SK-N-SH (cell line): ENCODE measurements at regions not wholly inside any gene's neighbourhood (a gene's known extent, or its start where the extent isn't known, plus 50 kb on each side); places are given as distances from the start of the nearest gene placed in this dataset.

Experiments used
- CTCF ChIA-PET: fragments of 300-600, 350-600 bp; formaldehyde crosslinking; extraction: SDS; loops from one replicate; lab custom pipeline; 2021; lab: Yijun Ruan, JAX
- POLR2A ChIA-PET: fragments of 350-600 bp; sonication (Branson Sonifier 250); formaldehyde crosslinking; extraction: SDS; loops from one replicate; lab custom pipeline; 2020; ENCODE audit warnings: antibody characterized with exemption, inconsistent platforms; lab: Yijun Ruan, JAX
- DNase-seq: peaks from one replicate; pipeline ENCODE4 v3.0.0; 2012
- H2AFZ ChIP-seq: fragments of 200-600 bp; sonication (generic); 2 replicates; pipeline ENCODE4 v1.8.1; 2016; ENCODE audit warnings: antibody characterized with exemption, mild to moderate bottlenecking, low read depth
- H3F3A ChIP-seq: fragments of 200-600 bp; sonication (generic); replicated peaks from 2 replicates; pipeline ENCODE3; 2016; ENCODE audit warnings: antibody characterized with exemption, mild to moderate bottlenecking; ENCODE audit not compliant: insufficient read depth
- H3K27ac ChIP-seq, 2 experiments: fragments of 200-500 bp in 1 of 2; fragments of 200-600 bp in 1 of 2; sonication (Bioruptor generic) in 1 of 2; sonication (generic), shearing (Covaris generic) in 1 of 2; 2 replicates each; pipeline versions ENCODE4 v1.5.1 to v1.6.1; 2014 to 2016; ENCODE audit warnings: low read depth in 2 of 2, inconsistent platforms in 1 of 2, low read length in 1 of 2, mild to moderate bottlenecking in 1 of 2, mixed read lengths in 1 of 2
- H3K27me3 ChIP-seq: fragments of 200-600 bp; sonication (generic), shearing (Covaris generic); 2 replicates; pipeline ENCODE4 v1.6.1; 2016; ENCODE audit warnings: mixed run types; ENCODE audit not compliant: insufficient read depth
- H3K36me3 ChIP-seq, 2 experiments: fragments of 200-500 bp in 1 of 2; fragments of 200-600 bp in 1 of 2; sonication (Bioruptor generic) in 1 of 2; sonication (generic) in 1 of 2; replicated peaks in 1 of 2; 2 replicates each; pipeline versions ENCODE3 to v1.5.1; 2014 to 2016; ENCODE audit warnings: low read length in 1 of 2, mild to moderate bottlenecking in 1 of 2; ENCODE audit not compliant: insufficient read depth in 2 of 2, control insufficient read depth in 1 of 2
- H3K4me1 ChIP-seq, 2 experiments: fragments of 200-500 bp in 1 of 2; fragments of 200-600 bp in 1 of 2; sonication (Bioruptor generic) in 1 of 2; sonication (generic), shearing (Covaris generic) in 1 of 2; 2 replicates each; pipeline versions ENCODE4 v1.5.1 to v1.6.1; 2014 to 2016; ENCODE audit warnings: low read depth in 1 of 2, low read length in 1 of 2, mixed run types in 1 of 2; ENCODE audit not compliant: insufficient read depth in 2 of 2, control insufficient read depth in 1 of 2
- H3K4me2 ChIP-seq: fragments of 200-600 bp; sonication (generic), shearing (Covaris generic); 2 replicates; pipeline ENCODE4 v1.6.1; 2017; ENCODE audit warnings: mixed run types
- H3K4me3 ChIP-seq, 2 experiments: fragments of 200-500 bp in 1 of 2; fragments of 200-600 bp in 1 of 2; sonication (Bioruptor generic) in 1 of 2; sonication (generic), shearing (Covaris generic) in 1 of 2; 2 replicates each; pipeline versions ENCODE4 v1.5.1 to v1.8.1; 2014 to 2016; ENCODE audit warnings: low read depth in 2 of 2, inconsistent platforms in 1 of 2, low read length in 1 of 2, mild to moderate bottlenecking in 1 of 2, mixed read lengths in 1 of 2, moderate library complexity in 1 of 2
- H3K79me2 ChIP-seq: fragments of 200-600 bp; sonication (generic); 2 replicates; pipeline ENCODE4 v1.8.1; 2017; ENCODE audit warnings: mild to moderate bottlenecking; ENCODE audit not compliant: insufficient read depth
- H3K9ac ChIP-seq: fragments of 200-600 bp; sonication (generic); 2 replicates; pipeline ENCODE4 v1.6.1; 2017; ENCODE audit warnings: mixed run types
- H3K9me2 ChIP-seq: fragments of 200-600 bp; sonication (generic); 2 replicates; pipeline ENCODE4 v1.6.1; 2017; ENCODE audit warnings: mixed run types
- H3K9me3 ChIP-seq: fragments of 200-600 bp; sonication (generic); 2 replicates; pipeline ENCODE4 v1.6.1; 2017; ENCODE audit warnings: mixed run types, mild to moderate bottlenecking, moderate library complexity
- H4K20me1 ChIP-seq: fragments of 200-600 bp; sonication (generic); 2 replicates; pipeline ENCODE4 v1.6.1; 2017; ENCODE audit warnings: mild to moderate bottlenecking, mixed run types; ENCODE audit not compliant: insufficient read depth
- CTCF ChIP-seq: fragments of 200-600 bp; sonication (generic); IDR thresholded peaks from 2 replicates; pipeline ENCODE4 v1.6.1; 2017; ENCODE audit warnings: antibody characterized with exemption, mild to moderate bottlenecking, moderate library complexity
- EP300 ChIP-seq, 2 experiments: IDR thresholded peaks; 2 replicates each; pipeline versions ENCODE4 v1.4.0 to v1.6.1; 2012; ENCODE audit warnings: borderline replicate concordance in 1 of 2, low read depth in 1 of 2, low read length in 1 of 2
- JUND ChIP-seq: IDR thresholded peaks from 2 replicates; pipeline ENCODE4 v1.4.0; 2012
- MEF2A ChIP-seq: IDR thresholded peaks from 2 replicates; pipeline ENCODE4 v1.4.0; 2012; ENCODE audit warnings: low read depth, borderline replicate concordance
- POLR2AphosphoS5 ChIP-seq: IDR thresholded peaks from 2 replicates; pipeline ENCODE4 v1.6.1; 2012; ENCODE audit warnings: low read depth, low read length
- RCOR1 ChIP-seq: fragments of 150-350 bp; IDR thresholded peaks from 2 replicates; pipeline ENCODE4 v1.6.1; 2017; ENCODE audit warnings: antibody characterized with exemption, low read length
- REST ChIP-seq: IDR thresholded peaks from 2 replicates; pipeline ENCODE4 v1.6.1; 2012; ENCODE audit warnings: mild to moderate bottlenecking, low read depth, low read length, moderate library complexity
- RFX5 ChIP-seq: IDR thresholded peaks from 2 replicates; pipeline ENCODE4 v1.6.1; 2012; ENCODE audit warnings: mild to moderate bottlenecking, improper control_type of control experiment, low read length
- RXRA ChIP-seq: IDR thresholded peaks from 2 replicates; pipeline ENCODE4 v1.4.0; 2012; ENCODE audit warnings: low read depth, mild to moderate bottlenecking, borderline replicate concordance
- SMC3 ChIP-seq: IDR thresholded peaks from 2 replicates; pipeline ENCODE4 v1.6.1; 2012; ENCODE audit warnings: low read depth, low read length, improper control_type of control experiment
- TAF1 ChIP-seq: IDR thresholded peaks from 2 replicates; pipeline ENCODE4 v1.6.1; 2012; ENCODE audit warnings: low read depth, mild to moderate bottlenecking, low read length, moderate library complexity, borderline replicate concordance
- TCF12 ChIP-seq: IDR thresholded peaks from 2 replicates; pipeline ENCODE4 v1.4.0; 2012
- USF2 ChIP-seq: fragments of 150-350 bp; IDR thresholded peaks from 2 replicates; pipeline ENCODE4 v1.6.1; 2017; ENCODE audit warnings: antibody characterized with exemption, low read length, low read depth, borderline replicate concordance
- YY1 ChIP-seq: IDR thresholded peaks from 2 replicates; pipeline ENCODE4 v1.4.0; 2012; ENCODE audit warnings: low read depth, mild to moderate bottlenecking
- WGBS: methylation state at CpG from one replicate; pipeline ENCODE4 v1.1.6; 2017; ENCODE audit warnings: low lambda C conversion rate; 5-methylcytosine and 5-hydroxymethylcytosine counted together
- TF ChIP-seq, protein P1 (sequence below): IDR thresholded peaks from 2 replicates; pipeline ENCODE4 v1.4.0; 2012; ENCODE audit warnings: low read depth, borderline replicate concordance
- TF ChIP-seq, protein P2 (sequence below): fragments of 150-350 bp; IDR thresholded peaks from 2 replicates; pipeline ENCODE4 v1.6.1; 2016; ENCODE audit warnings: mild to moderate bottlenecking, low read depth, low read length
- TF ChIP-seq, protein P3 (sequence below): IDR thresholded peaks from 2 replicates; pipeline ENCODE4 v1.4.0; 2012; ENCODE audit warnings: low read depth, borderline replicate concordance

DNA sequence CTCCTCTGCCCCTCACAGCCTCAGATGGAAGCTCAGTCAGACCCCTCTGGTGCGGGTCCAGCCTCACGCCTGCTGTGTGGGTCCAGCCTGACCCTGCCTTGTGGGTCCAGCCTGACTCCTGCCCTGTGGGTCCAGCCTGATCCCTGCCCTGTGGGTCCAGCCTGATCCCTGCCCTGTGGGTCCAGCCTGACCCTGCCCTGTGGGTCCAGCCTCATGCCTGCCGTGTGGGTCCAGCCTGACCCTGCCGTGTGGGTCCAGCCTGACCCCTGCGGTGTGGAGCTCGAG is 445.3 kb downstream of the BRD1 start:
- Histone ChIP-seq H3K27me3 (no peaks in the 10 kb centered on the region; the same call in 1 of the 2 replicates), H3K9ac (no peak overlapping the region), H3F3A (peaks cover 15% of the 10 kb centered on the region), H3K4me2 (no peak overlapping the region), H3K9me3 (no peaks in the 10 kb centered on the region), H3K9me2 (no peaks in the 10 kb centered on the region), H3K79me2 (no peaks in the 10 kb centered on the region), H2AFZ (no peak overlapping the region), H4K20me1 (no peaks in the 10 kb centered on the region), H3K27ac (no peak overlapping the region), H3K4me1 (no peaks in the 10 kb centered on the region), H3K36me3 (no peaks in the 10 kb centered on the region), H3K4me3 (no peak overlapping the region)
- 33% methylated on average over 4 of the region's 6 CpGs for WGBS
- CTCF ChIA-PET, result interaction anchor here (1.0 kb wide), 1 partner anchor 14 kb away, joined by 3 read pairs; no protein-coding TSS in a partner anchor
- TF ChIP-seq JUND (no peak), RXRA (no peak), EP300 (IDR thresholded peaks at IDR 0.05; ENCODE audit: borderline replicate concordance in 1 of 2, low read depth in 1 of 2, low read length in 1 of 2) (no peak), CTCF (no peak), RCOR1 (no peak), TAF1 (no peak), USF2 (no peak), POLR2AphosphoS5 (no peak), MEF2A (no peak), TCF12 (no peak), SMC3 (no peak), YY1 (no peak), REST (no peak), RFX5 (no peak)
- TF ChIP-seq, protein P1, sequence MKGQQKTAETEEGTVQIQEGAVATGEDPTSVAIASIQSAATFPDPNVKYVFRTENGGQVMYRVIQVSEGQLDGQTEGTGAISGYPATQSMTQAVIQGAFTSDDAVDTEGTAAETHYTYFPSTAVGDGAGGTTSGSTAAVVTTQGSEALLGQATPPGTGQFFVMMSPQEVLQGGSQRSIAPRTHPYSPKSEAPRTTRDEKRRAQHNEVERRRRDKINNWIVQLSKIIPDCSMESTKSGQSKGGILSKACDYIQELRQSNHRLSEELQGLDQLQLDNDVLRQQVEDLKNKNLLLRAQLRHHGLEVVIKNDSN, result no peak
- TF ChIP-seq, protein P2, sequence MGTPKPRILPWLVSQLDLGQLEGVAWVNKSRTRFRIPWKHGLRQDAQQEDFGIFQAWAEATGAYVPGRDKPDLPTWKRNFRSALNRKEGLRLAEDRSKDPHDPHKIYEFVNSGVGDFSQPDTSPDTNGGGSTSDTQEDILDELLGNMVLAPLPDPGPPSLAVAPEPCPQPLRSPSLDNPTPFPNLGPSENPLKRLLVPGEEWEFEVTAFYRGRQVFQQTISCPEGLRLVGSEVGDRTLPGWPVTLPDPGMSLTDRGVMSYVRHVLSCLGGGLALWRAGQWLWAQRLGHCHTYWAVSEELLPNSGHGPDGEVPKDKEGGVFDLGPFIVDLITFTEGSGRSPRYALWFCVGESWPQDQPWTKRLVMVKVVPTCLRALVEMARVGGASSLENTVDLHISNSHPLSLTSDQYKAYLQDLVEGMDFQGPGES, result no peak
- TF ChIP-seq, protein P3, sequence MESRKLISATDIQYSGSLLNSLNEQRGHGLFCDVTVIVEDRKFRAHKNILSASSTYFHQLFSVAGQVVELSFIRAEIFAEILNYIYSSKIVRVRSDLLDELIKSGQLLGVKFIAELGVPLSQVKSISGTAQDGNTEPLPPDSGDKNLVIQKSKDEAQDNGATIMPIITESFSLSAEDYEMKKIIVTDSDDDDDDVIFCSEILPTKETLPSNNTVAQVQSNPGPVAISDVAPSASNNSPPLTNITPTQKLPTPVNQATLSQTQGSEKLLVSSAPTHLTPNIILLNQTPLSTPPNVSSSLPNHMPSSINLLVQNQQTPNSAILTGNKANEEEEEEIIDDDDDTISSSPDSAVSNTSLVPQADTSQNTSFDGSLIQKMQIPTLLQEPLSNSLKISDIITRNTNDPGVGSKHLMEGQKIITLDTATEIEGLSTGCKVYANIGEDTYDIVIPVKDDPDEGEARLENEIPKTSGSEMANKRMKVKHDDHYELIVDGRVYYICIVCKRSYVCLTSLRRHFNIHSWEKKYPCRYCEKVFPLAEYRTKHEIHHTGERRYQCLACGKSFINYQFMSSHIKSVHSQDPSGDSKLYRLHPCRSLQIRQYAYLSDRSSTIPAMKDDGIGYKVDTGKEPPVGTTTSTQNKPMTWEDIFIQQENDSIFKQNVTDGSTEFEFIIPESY, result no peak
- POLR2A ChIA-PET, result no interaction called here
- DNase-seq, result no peak
